AG04449 (cell line): ENCODE measurements at regions not wholly inside any gene's neighbourhood (a gene's known extent, or its start where the extent isn't known, plus 50 kb on each side); places are given as distances from the start of the nearest gene placed in this dataset.

Experiments
- CTCF ChIA-PET: fragments of 350-600 bp; formaldehyde crosslinking; extraction: SDS; loops from one replicate; lab custom pipeline; 2021; ENCODE audit warnings: antibody characterized with exemption; lab: Yijun Ruan, JAX
- POLR2A ChIA-PET: fragments of 400-600, 350-600 bp; formaldehyde crosslinking; extraction: SDS; loops from one replicate; lab custom pipeline; 2020; ENCODE audit warnings: antibody characterized with exemption, inconsistent platforms; lab: Yijun Ruan, JAX
- DNase-seq: peaks from one replicate; pipeline ENCODE4 v3.0.0-alpha.2; 2010; ENCODE audit warnings: low read depth, low spot score
- H3K4me3 ChIP-seq: 2 replicates; pipeline ENCODE4 v1.5.1; 2011; ENCODE audit warnings: low read depth, mild to moderate bottlenecking, control low read depth, low read length
- TF ChIP-seq, protein P1 (sequence below): IDR thresholded peaks from one replicate; pipeline ENCODE4 v1.5.1; 2011; ENCODE audit warnings: mild to moderate bottlenecking, moderate library complexity, low read length, control low read depth, inconsistent platforms; ENCODE audit not compliant: insufficient read depth; ENCODE audit errors: missing control alignments

DNA sequence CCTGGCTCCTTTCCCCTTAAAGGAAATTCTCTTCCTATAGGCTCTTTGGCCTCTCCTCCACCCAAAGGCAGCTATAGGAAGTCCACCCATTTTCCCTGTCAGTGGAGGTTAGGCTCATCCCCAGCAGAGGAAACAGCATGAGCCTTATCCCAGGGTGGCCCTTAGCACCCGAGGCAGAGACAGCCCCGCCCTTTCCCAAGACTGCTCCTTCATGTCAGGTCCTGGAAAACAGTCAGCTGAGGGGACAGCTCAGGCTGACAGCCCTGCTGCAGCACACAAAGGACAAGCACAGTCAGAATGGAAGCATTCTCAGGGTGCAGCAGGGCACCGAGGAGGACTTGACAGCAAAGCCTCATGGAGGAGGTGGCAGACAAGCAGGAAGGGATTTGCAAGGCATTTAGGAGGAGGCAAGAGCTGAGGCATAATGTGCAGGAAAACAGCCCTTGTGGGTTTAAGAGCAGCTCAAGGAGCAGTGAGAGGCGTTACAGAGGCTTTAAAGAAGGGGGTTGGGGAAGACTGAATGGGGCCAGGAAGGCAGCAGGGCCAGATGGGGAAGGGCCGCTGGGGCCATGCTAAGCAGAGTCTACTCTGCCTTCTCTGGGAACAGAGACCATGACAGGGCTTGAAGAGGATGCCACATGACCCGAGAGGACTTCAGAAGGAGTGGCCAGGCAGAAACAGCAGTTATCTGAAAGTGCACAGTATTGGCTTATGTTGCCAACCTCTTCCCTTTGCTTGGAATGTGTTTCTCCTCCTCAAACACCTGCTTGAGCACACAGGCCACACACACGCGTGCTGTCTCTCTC, 216.6 kb downstream of the SH3BP4 start:
- POLR2A ChIA-PET, result no interaction called here
- CTCF ChIA-PET, result no interaction called here
- TF ChIP-seq, protein P1, sequence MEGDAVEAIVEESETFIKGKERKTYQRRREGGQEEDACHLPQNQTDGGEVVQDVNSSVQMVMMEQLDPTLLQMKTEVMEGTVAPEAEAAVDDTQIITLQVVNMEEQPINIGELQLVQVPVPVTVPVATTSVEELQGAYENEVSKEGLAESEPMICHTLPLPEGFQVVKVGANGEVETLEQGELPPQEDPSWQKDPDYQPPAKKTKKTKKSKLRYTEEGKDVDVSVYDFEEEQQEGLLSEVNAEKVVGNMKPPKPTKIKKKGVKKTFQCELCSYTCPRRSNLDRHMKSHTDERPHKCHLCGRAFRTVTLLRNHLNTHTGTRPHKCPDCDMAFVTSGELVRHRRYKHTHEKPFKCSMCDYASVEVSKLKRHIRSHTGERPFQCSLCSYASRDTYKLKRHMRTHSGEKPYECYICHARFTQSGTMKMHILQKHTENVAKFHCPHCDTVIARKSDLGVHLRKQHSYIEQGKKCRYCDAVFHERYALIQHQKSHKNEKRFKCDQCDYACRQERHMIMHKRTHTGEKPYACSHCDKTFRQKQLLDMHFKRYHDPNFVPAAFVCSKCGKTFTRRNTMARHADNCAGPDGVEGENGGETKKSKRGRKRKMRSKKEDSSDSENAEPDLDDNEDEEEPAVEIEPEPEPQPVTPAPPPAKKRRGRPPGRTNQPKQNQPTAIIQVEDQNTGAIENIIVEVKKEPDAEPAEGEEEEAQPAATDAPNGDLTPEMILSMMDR, result no peak
- no peak for DNase-seq
- no peak overlapping the region for H3K4me3 ChIP-seq

DNA sequence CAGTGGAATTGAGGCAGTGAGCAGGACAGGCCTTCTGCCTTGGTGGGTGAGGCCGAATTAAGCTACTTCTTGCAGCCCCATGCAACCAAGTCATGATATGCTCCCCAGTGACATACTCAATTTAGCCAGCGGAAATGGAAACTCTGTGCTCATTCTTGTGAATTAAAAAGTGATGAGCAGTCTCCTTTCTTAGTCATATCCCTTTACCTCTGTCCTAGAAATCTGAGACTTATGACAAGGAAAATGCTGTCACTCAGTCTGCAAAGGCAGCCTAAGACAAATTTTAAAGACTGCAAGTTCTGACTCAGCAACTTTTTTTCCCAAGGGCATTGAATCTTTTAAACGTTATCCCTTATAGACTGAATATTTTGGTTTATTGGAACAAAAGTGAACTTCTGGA, 218.2 kb downstream of the SH3BP4 start:
- ChIA-PET CTCF (interaction anchor here (0.8 kb wide), 1 partner anchor 576 kb away, joined by 3 read pairs; no protein-coding TSS in a partner anchor), POLR2A (no interaction called here)
- no peak overlapping the region for H3K4me3 ChIP-seq
- DNase-seq, result peak; percentile 33
- TF ChIP-seq, protein P1, result no peak

DNA sequence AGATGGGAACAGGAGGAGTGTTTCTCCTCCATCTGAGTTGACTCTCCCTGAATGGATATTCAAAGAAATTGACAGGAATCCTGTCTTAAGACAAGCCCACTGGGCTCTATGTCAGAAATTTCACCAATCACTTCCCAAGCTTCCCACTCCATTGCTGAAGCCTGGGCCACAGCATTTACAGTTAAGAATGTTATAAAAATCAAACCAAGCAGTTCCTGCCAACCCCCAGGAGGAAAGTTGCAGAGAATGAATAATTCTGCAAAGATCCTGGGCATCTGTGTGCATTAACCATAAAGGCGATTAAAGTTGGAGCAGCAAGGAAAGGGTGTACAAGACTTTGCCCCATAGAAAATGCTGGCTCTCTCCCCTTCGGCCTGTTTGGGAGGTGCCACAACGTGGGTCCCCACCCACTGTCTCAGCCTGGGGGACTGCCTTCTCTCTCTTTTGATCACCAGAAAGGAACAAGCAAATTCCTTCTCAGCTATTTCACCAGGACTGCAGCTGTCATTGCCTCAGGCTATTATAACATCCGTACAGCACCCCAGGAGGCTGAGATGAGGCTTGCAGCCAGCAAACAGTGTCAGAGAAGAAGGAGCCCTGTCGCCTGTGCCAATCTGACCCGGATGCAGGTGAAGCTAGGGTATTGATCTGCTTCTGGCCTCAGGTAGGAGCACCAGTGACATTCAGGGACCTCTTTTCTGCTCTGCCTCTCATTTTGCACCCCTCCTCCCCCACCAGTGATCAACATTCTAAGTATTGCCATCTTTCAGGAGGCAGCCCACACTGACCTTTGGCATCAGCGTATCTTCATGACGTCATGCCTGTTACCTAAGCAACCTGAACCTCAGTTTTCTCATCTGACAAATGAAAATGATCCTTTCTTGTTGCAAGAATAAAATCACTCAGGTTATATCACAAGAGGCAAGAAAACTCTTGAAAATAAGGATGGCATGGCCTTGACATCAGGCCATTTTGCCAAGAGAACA, 219.0 kb downstream of the SH3BP4 start:
- POLR2A ChIA-PET, result no interaction called here
- CTCF ChIA-PET, result interaction anchor here (1.0 to 1.2 kb wide), 2 partner anchors 9 to 612 kb away, joined by 4 to 5 read pairs; no protein-coding TSS in a partner anchor
- TF ChIP-seq, protein P1, result peak; percentile 51
- peak; percentile 55 for DNase-seq
- peak overlapping the region; percentile 21 for H3K4me3 ChIP-seq

DNA sequence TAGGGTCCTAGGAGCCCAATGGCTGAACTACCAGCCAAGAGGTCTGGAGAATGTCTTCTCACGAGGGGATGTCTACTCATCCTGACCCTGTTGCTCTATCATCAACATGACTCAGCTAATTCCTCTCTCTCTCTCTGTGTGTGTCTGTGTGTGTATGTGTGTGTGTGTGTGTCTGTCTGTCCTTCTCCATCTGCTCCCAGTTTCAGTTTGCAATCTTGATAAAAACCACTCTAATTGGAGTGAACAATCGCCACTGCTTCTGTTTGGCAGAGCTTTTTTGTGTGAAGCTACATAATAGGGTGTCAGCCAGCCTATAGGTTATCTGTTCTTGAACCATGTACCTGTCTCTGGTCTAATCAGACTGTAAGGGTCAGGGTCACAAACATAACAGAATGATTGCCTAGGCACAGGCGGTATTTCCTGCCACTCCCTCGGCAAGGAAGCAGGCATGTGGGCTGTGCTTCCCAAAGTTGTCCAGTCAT, 219.8 kb downstream of the SH3BP4 start:
- no peak overlapping the region for H3K4me3 ChIP-seq
- TF ChIP-seq, protein P1, result no peak
- ChIA-PET POLR2A (interaction anchor here (0.7 kb wide), 1 partner anchor 463 kb away, joined by 4 read pairs; no protein-coding TSS in a partner anchor), CTCF (interaction anchor here (1.0 to 1.2 kb wide), 2 partner anchors 9 to 611 kb away, joined by 4 to 5 read pairs; no protein-coding TSS in a partner anchor)
- DNase-seq, result peak; percentile 76

DNA sequence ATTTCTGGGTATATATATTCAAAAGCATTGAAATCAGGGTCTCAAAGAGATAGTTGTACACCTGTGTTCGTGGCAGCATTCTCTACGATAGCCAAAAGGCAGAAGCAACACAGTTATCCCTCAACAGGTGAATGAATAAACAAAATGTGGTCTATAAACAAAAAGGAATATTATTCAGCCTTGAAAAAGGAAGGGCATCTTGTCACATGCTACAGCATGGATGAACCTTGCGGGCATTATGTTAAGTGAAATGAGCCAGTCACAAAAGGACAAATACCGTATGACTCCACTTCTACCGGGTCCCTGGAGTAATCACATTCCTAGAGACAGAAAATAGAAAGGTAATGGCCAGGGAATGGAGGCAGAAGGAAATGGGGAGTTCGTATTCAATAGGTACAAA, 228.8 kb downstream of the SH3BP4 start:
- H3K4me3 ChIP-seq, result no peak overlapping the region
- TF ChIP-seq, protein P1, result no peak
- ChIA-PET CTCF (interaction anchor here (1.2 kb wide), 1 partner anchor 10 kb away, joined by 3 read pairs; no protein-coding TSS in a partner anchor), POLR2A (no interaction called here)
- DNase-seq, result no peak
